ENCODE measurements at regions not wholly inside any gene's neighbourhood (a gene's known extent, or its start where the extent isn't known, plus 50 kb on each side); places are given as distances from the start of the nearest gene placed in this dataset.

DNA sequence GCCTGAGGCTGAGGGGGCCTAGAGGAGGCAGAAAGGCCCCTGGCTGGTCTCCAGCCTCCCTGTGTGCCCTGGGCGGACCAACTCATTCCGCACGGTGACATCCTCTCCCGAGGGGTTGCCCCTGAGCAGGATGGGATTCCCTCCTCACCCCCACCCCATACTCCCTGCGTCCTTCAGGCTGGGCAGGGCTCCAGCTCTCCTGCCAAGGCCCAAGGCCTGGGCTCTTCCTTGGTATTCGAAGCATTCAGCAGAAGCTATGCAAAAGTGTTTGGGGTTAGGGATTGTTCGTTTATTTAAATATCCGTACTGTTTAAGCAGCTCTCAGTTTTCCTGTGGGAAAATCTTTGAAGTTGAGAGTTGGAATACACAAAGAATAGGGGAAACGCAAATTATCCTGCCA is 113.1 kb upstream of the RAB12 start:
- Histone ChIP-seq H3K9me1 (ENCODE audit: control insufficient read depth, extremely low read depth, insufficient read depth, low read length) (no peaks in the 10 kb centered on the region), H3K36me3 (ENCODE audit: control insufficient read depth in 2 of 2, extremely low read depth in 1 of 2, insufficient read depth in 2 of 2, low read length in 2 of 2) (no peaks in the 10 kb centered on the region), H3K27me3 (ENCODE audit: control insufficient read depth, extremely low read depth, insufficient read depth, low read length) (peaks cover 20% of the 10 kb centered on the region), H3K4me1 (ENCODE audit: control insufficient read depth, extremely low read depth, insufficient read depth, low read length) (no peaks in the 10 kb centered on the region), H3K27ac (ENCODE audit: control insufficient read depth, insufficient read depth, low read length) (no peak overlapping the region), H3K9ac (ENCODE audit: control insufficient read depth, extremely low read depth, insufficient read depth, low read length) (no peak overlapping the region), H3K4me3 (ENCODE audit: control insufficient read depth in 2 of 3, extremely low read depth in 1 of 3, insufficient read depth in 2 of 3, low read depth in 1 of 3, low read length in 3 of 3) (no peak overlapping the region), H3K4me2 (ENCODE audit: control insufficient read depth, extremely low read depth, insufficient read depth, low read depth, low read length) (no peak overlapping the region), H4K20me1 (ENCODE audit: control insufficient read depth, extremely low read depth, insufficient read depth, low read length) (no peaks in the 10 kb centered on the region), H2AFZ (ENCODE audit: control insufficient read depth, low read length) (no peak overlapping the region), H3K79me2 (ENCODE audit: control insufficient read depth, insufficient read depth, low read length) (no peaks in the 10 kb centered on the region), H3K9me3 (ENCODE audit: control insufficient read depth, low read depth, low read length) (no peaks in the 10 kb centered on the region)
- dilution Hi-C loops (cut with MboI; ENCODE audit: extremely low pct_ligation_motif_present, low sequenced_read_pairs), result no loop called here
- TF ChIP-seq EZH2 (IDR thresholded peaks at IDR 0.05; ENCODE audit: low read length), result no peak
- TF ChIP-seq, protein P1, sequence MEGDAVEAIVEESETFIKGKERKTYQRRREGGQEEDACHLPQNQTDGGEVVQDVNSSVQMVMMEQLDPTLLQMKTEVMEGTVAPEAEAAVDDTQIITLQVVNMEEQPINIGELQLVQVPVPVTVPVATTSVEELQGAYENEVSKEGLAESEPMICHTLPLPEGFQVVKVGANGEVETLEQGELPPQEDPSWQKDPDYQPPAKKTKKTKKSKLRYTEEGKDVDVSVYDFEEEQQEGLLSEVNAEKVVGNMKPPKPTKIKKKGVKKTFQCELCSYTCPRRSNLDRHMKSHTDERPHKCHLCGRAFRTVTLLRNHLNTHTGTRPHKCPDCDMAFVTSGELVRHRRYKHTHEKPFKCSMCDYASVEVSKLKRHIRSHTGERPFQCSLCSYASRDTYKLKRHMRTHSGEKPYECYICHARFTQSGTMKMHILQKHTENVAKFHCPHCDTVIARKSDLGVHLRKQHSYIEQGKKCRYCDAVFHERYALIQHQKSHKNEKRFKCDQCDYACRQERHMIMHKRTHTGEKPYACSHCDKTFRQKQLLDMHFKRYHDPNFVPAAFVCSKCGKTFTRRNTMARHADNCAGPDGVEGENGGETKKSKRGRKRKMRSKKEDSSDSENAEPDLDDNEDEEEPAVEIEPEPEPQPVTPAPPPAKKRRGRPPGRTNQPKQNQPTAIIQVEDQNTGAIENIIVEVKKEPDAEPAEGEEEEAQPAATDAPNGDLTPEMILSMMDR (optimal IDR thresholded peaks at IDR 0.05 in 1 of 3, IDR thresholded peaks at IDR 0.05 in 1 of 3, conservative IDR thresholded peaks at IDR 0.05 in 1 of 3; ENCODE audit: extremely low read depth in 1 of 3, insufficient read depth in 2 of 3, low read length in 3 of 3), result no peak
- FAIRE-seq (no peak), DNase-seq (ENCODE audit: low read depth, low spot score) (no peak)

DNA sequence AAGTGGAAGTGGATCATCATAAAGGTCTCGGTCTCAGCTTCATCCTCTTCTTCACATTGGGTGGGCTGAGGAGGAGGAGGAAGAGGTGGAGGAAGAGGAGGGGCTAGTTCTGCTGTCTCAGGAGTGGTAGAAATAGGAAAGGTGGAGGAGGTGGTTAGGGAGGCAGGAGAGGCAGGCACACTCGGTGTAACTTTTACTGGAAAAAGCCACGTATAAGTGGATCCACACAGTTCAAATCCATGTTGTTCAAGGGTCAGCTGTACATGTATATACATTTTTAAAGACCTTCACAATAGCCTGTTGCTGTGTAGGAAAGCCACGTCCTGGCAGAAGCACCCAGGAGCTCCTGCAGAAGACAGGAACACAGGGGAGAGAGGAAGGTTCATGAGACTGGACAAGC is 110.3 kb upstream of the RAB12 start:
- H3K9me1 ChIP-seq (ENCODE audit: control insufficient read depth, extremely low read depth, insufficient read depth, low read length), result no peaks in the 10 kb centered on the region
- H3K9me3 ChIP-seq (ENCODE audit: control insufficient read depth, low read depth, low read length), result no peaks in the 10 kb centered on the region
- H3K9ac ChIP-seq (ENCODE audit: control insufficient read depth, extremely low read depth, insufficient read depth, low read length), result no peak overlapping the region
- no peak overlapping the region for H2AFZ ChIP-seq (ENCODE audit: control insufficient read depth, low read length)
- TF ChIP-seq, protein P1 (optimal IDR thresholded peaks at IDR 0.05 in 1 of 3, IDR thresholded peaks at IDR 0.05 in 1 of 3, conservative IDR thresholded peaks at IDR 0.05 in 1 of 3; ENCODE audit: extremely low read depth in 1 of 3, insufficient read depth in 2 of 3, low read length in 3 of 3), result no peak
- no peak for TF ChIP-seq EZH2 (IDR thresholded peaks at IDR 0.05; ENCODE audit: low read length)
- no peaks in the 10 kb centered on the region for H4K20me1 ChIP-seq (ENCODE audit: control insufficient read depth, extremely low read depth, insufficient read depth, low read length)
- dilution Hi-C loops (cut with MboI; ENCODE audit: extremely low pct_ligation_motif_present, low sequenced_read_pairs), result no loop called here
- H3K27me3 ChIP-seq (ENCODE audit: control insufficient read depth, extremely low read depth, insufficient read depth, low read length), result peaks cover 10% of the 10 kb centered on the region
- H3K4me1 ChIP-seq (ENCODE audit: control insufficient read depth, extremely low read depth, insufficient read depth, low read length), result no peaks in the 10 kb centered on the region
- H3K4me3 ChIP-seq (ENCODE audit: control insufficient read depth in 2 of 3, extremely low read depth in 1 of 3, insufficient read depth in 2 of 3, low read depth in 1 of 3, low read length in 3 of 3), result no peak overlapping the region
- H3K36me3 ChIP-seq (ENCODE audit: control insufficient read depth in 2 of 2, extremely low read depth in 1 of 2, insufficient read depth in 2 of 2, low read length in 2 of 2), result no peaks in the 10 kb centered on the region
- no peak overlapping the region for H3K4me2 ChIP-seq (ENCODE audit: control insufficient read depth, extremely low read depth, insufficient read depth, low read depth, low read length)
- no peaks in the 10 kb centered on the region for H3K79me2 ChIP-seq (ENCODE audit: control insufficient read depth, insufficient read depth, low read length)
- no peak overlapping the region for H3K27ac ChIP-seq (ENCODE audit: control insufficient read depth, insufficient read depth, low read length)
- DNase-seq (ENCODE audit: low read depth, low spot score) (no peak), FAIRE-seq (no peak)

Measured in keratinocyte (primary cell).